SK-N-SH treated with all-trans-retinoic acid at 6 μM for 48 hours (cell line): ENCODE measurements at regions not wholly inside any gene's neighbourhood (a gene's known extent, or its start where the extent isn't known, plus 50 kb on each side); places are given as distances from the start of the nearest gene placed in this dataset.

Experiments
- ATAC-seq: fragments of 200-7000 bp; cut with Tn5 transposase; 3 replicates; pipeline ENCODE4 v1.9.1; 2020; ENCODE audit warnings: mild to moderate bottlenecking, moderate library complexity
- BACH2 ChIP-seq: fragments of 250-450 bp; sonication (Bioruptor Pico); IDR thresholded peaks from 2 replicates; pipeline ENCODE4 v1.9.0; 2021; ENCODE audit warnings: mild to moderate bottlenecking, borderline replicate concordance
- CSDC2 ChIP-seq: fragments of 250-450 bp; sonication (Bioruptor Pico); IDR thresholded peaks from 2 replicates; pipeline ENCODE4 v1.5.0; 2020; ENCODE audit warnings: mild to moderate bottlenecking, moderate library complexity
- ESRRG ChIP-seq: fragments of 250-450 bp; sonication (Bioruptor Pico); IDR thresholded peaks from 2 replicates; pipeline ENCODE4 v1.6.1; 2021; ENCODE audit warnings: mild to moderate bottlenecking
- GLIS3 ChIP-seq: fragments of 250-450 bp; sonication (Bioruptor Pico); IDR thresholded peaks from 2 replicates; pipeline ENCODE4 v1.5.0; 2020; ENCODE audit warnings: mild to moderate bottlenecking, moderate library complexity
- ISL1 ChIP-seq: fragments of 250-450 bp; sonication (Bioruptor Pico); IDR thresholded peaks from 2 replicates; pipeline ENCODE4 v2.1.2; 2022; ENCODE audit warnings: mild to moderate bottlenecking, moderate library complexity
- OSR1 ChIP-seq: fragments of 250-450 bp; sonication (Bioruptor Pico); IDR thresholded peaks from 2 replicates; pipeline ENCODE4 v1.8.0; 2022; ENCODE audit warnings: moderate library complexity, mild to moderate bottlenecking, inconsistent platforms
- PPARA ChIP-seq: fragments of 250-450 bp; sonication (Bioruptor Pico); IDR thresholded peaks from 2 replicates; pipeline ENCODE4 v1.5.0; 2020; ENCODE audit warnings: mild to moderate bottlenecking, borderline replicate concordance
- RARB ChIP-seq: fragments of 250-450 bp; sonication (Bioruptor Pico); IDR thresholded peaks from 2 replicates; pipeline ENCODE4 v1.8.0; 2021; ENCODE audit warnings: mild to moderate bottlenecking, moderate library complexity
- SNAI2 ChIP-seq: fragments of 250-450 bp; sonication (Bioruptor Pico); IDR thresholded peaks from 2 replicates; pipeline ENCODE4 v1.5.0; 2020; ENCODE audit warnings: mild to moderate bottlenecking, moderate library complexity
- TCF4 ChIP-seq: fragments of 250-450 bp; sonication (Bioruptor Pico); IDR thresholded peaks from 2 replicates; pipeline ENCODE4 v1.8.0; 2021; ENCODE audit warnings: mild to moderate bottlenecking, moderate library complexity, borderline replicate concordance
- TOX ChIP-seq: fragments of 250-450 bp; sonication (Bioruptor Pico); IDR thresholded peaks from 2 replicates; pipeline ENCODE4 v1.8.0; 2021; ENCODE audit warnings: mild to moderate bottlenecking, moderate library complexity, borderline replicate concordance
- ZC3H10 ChIP-seq: fragments of 250-450 bp; sonication (Bioruptor Pico); IDR thresholded peaks from 2 replicates; pipeline ENCODE4 v1.5.1; 2021; ENCODE audit warnings: mild to moderate bottlenecking, moderate library complexity
- ZFP3 ChIP-seq: fragments of 250-450 bp; sonication (Bioruptor Pico); IDR thresholded peaks from 2 replicates; pipeline ENCODE4 v1.5.0; 2020; ENCODE audit warnings: mild to moderate bottlenecking, moderate library complexity
- ZFP30 ChIP-seq: fragments of 450-650 bp; formaldehyde crosslinking; IDR thresholded peaks from 2 replicates; pipeline ENCODE4 v1.5.0; 2022; ENCODE audit warnings: mild to moderate bottlenecking, moderate library complexity
- ZNF565 ChIP-seq: fragments of 450-650 bp; formaldehyde crosslinking; conservative IDR thresholded peaks from 2 replicates; pipeline ENCODE4 v1.5.0; 2020; ENCODE audit warnings: low read depth, mild to moderate bottlenecking, moderate library complexity
- ZNF70 ChIP-seq: fragments of 450-650 bp; formaldehyde crosslinking; IDR thresholded peaks from 2 replicates; pipeline ENCODE4 v1.5.0; 2020; ENCODE audit warnings: mild to moderate bottlenecking, moderate library complexity
- ZNF8 ChIP-seq: fragments of 450-650 bp; formaldehyde crosslinking; IDR thresholded peaks from 2 replicates; pipeline ENCODE4 v1.5.0; 2020; ENCODE audit warnings: mild to moderate bottlenecking, moderate library complexity
- TF ChIP-seq, protein P1 (sequence below): fragments of 250-450 bp; sonication (Bioruptor Pico); IDR thresholded peaks from 2 replicates; pipeline ENCODE4 v1.8.0; 2021; ENCODE audit warnings: low read depth, mild to moderate bottlenecking, moderate library complexity, borderline replicate concordance
- TF ChIP-seq, protein P2 (sequence below): fragments of 250-450 bp; sonication (Bioruptor Pico); IDR thresholded peaks from 2 replicates; pipeline ENCODE4 v1.5.1; 2021; ENCODE audit warnings: mild to moderate bottlenecking, moderate library complexity
- TF ChIP-seq, protein P3 (sequence below): fragments of 250-450 bp; sonication (Bioruptor Pico); IDR thresholded peaks from 2 replicates; pipeline ENCODE4 v1.5.0; 2020; ENCODE audit warnings: mild to moderate bottlenecking, moderate library complexity
- TF ChIP-seq, protein P4 (sequence below): fragments of 250-450 bp; sonication (Bioruptor Pico); IDR thresholded peaks from 2 replicates; pipeline ENCODE4 v1.5.1; 2020; ENCODE audit warnings: low read depth, mild to moderate bottlenecking, moderate library complexity
- TF ChIP-seq, protein P5 (sequence below): fragments of 250-450 bp; sonication (Bioruptor Pico); IDR thresholded peaks from 2 replicates; pipeline ENCODE4 v1.8.0; 2020; ENCODE audit warnings: mild to moderate bottlenecking, moderate library complexity, borderline replicate concordance

DNA sequence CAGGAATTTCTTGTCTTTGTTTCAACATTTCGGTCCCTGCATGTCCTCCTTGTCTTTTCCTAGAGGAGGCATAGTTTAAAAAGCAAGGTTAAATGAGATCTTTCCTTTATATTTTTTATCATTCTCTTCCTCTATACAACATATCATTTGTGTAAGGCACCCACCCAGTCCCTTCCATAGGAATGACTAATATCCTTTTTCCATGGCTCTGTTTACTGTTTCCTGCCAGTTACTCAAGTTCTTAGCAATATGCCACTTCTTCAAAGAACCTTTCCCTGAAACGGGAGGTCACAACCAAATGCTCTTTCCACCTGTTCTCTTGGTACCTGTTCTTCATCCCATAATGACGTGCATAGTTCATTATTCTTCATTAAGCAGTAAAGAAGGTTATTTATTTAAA, 1237.1 kb upstream of the GOT2 start (continued):
- TF ChIP-seq, protein P1, sequence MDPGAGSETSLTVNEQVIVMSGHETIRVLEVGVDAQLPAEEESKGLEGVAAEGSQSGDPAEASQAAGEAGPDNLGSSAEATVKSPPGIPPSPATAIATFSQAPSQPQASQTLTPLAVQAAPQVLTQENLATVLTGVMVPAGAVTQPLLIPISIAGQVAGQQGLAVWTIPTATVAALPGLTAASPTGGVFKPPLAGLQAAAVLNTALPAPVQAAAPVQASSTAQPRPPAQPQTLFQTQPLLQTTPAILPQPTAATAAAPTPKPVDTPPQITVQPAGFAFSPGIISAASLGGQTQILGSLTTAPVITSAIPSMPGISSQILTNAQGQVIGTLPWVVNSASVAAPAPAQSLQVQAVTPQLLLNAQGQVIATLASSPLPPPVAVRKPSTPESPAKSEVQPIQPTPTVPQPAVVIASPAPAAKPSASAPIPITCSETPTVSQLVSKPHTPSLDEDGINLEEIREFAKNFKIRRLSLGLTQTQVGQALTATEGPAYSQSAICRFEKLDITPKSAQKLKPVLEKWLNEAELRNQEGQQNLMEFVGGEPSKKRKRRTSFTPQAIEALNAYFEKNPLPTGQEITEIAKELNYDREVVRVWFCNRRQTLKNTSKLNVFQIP (CRISPR knock-in tag): no peak
- TF ChIP-seq OSR1 (CRISPR knock-in tag): no peak
- no peak for TF ChIP-seq TCF4 (CRISPR knock-in tag)
- no peak for TF ChIP-seq ZNF70 (CRISPR knock-in tag)
- TF ChIP-seq ISL1 (CRISPR knock-in tag): no peak
- TF ChIP-seq SNAI2 (CRISPR knock-in tag): no peak
- TF ChIP-seq, protein P2, sequence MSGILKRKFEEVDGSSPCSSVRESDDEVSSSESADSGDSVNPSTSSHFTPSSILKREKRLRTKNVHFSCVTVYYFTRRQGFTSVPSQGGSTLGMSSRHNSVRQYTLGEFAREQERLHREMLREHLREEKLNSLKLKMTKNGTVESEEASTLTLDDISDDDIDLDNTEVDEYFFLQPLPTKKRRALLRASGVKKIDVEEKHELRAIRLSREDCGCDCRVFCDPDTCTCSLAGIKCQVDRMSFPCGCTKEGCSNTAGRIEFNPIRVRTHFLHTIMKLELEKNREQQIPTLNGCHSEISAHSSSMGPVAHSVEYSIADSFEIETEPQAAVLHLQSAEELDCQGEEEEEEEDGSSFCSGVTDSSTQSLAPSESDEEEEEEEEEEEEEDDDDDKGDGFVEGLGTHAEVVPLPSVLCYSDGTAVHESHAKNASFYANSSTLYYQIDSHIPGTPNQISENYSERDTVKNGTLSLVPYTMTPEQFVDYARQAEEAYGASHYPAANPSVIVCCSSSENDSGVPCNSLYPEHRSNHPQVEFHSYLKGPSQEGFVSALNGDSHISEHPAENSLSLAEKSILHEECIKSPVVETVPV (CRISPR knock-in tag): no peak
- TF ChIP-seq CSDC2 (CRISPR knock-in tag): no peak
- TF ChIP-seq, all 23 proteins: peak for 0

DNA sequence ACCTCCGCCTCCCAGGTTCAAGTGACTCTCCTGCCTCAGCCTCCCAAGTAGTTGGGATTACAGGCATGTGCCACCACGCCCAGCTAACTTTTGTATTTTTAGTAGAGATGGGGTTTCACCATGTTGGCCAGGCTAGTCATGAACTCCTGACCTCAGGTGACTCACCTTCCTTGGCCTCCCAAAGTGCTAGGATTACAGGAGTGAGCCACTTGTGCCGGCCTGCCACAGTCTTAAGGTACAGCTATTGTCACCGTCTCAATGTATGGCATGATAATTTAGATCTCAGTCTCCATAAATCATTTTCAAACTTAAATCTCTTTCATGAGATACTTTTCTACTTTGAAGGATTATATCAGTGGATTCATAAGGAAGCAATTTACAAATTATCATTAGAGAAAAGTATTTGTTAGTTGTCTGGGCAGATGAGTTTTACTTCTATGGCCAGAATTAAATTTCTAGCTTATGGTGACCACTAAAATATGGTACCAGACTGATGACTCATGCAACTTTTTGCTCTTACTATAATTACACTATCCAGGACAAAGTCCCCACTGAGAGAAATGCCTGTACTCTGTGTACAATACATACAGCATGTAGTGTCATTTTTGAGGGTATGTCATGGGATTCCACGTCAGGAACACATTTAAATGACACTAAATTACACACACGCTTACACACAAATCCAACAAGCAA, 1230.3 kb upstream of the GOT2 start:
- no peak for TF ChIP-seq TOX (CRISPR knock-in tag)
- no peak for TF ChIP-seq ZNF8 (CRISPR knock-in tag)
- TF ChIP-seq, protein P3, sequence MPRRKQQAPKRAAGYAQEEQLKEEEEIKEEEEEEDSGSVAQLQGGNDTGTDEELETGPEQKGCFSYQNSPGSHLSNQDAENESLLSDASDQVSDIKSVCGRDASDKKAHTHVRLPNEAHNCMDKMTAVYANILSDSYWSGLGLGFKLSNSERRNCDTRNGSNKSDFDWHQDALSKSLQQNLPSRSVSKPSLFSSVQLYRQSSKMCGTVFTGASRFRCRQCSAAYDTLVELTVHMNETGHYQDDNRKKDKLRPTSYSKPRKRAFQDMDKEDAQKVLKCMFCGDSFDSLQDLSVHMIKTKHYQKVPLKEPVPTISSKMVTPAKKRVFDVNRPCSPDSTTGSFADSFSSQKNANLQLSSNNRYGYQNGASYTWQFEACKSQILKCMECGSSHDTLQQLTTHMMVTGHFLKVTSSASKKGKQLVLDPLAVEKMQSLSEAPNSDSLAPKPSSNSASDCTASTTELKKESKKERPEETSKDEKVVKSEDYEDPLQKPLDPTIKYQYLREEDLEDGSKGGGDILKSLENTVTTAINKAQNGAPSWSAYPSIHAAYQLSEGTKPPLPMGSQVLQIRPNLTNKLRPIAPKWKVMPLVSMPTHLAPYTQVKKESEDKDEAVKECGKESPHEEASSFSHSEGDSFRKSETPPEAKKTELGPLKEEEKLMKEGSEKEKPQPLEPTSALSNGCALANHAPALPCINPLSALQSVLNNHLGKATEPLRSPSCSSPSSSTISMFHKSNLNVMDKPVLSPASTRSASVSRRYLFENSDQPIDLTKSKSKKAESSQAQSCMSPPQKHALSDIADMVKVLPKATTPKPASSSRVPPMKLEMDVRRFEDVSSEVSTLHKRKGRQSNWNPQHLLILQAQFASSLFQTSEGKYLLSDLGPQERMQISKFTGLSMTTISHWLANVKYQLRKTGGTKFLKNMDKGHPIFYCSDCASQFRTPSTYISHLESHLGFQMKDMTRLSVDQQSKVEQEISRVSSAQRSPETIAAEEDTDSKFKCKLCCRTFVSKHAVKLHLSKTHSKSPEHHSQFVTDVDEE (CRISPR knock-in tag): no peak
- TF ChIP-seq, all 23 proteins: peak for 0
- ATAC-seq: no peak

DNA sequence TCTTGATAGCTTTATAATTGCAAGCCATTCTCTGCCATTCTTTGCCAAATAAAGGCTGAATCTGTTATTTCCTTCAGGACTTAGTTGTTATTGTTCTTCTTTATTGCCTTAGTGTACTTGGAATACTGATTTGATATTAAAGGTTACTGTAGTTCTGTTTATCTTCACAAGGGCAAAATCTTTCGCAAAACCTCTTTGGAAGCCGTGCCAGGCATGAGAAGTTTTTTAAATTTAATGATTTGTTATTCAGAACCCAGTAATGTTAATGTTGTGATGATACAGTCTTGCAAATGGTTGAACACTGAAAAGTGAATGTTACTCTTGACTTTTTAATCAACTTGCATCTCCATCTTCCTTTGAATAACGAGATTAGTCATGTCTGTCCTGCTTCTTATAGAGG, 1225.2 kb upstream of the GOT2 start:
- TF ChIP-seq RARB (CRISPR knock-in tag) (no peak), SNAI2 (CRISPR knock-in tag) (no peak), ZC3H10 (no peak), ESRRG (no peak), CSDC2 (CRISPR knock-in tag) (no peak), PPARA (CRISPR knock-in tag) (no peak), ZNF70 (CRISPR knock-in tag) (no peak), BACH2 (no peak), ZNF565 (CRISPR knock-in tag) (no peak), ZFP30 (no peak), ZFP3 (no peak), GLIS3 (CRISPR knock-in tag) (no peak), ZNF8 (CRISPR knock-in tag) (no peak), OSR1 (CRISPR knock-in tag) (no peak)
- TF ChIP-seq, protein P4, sequence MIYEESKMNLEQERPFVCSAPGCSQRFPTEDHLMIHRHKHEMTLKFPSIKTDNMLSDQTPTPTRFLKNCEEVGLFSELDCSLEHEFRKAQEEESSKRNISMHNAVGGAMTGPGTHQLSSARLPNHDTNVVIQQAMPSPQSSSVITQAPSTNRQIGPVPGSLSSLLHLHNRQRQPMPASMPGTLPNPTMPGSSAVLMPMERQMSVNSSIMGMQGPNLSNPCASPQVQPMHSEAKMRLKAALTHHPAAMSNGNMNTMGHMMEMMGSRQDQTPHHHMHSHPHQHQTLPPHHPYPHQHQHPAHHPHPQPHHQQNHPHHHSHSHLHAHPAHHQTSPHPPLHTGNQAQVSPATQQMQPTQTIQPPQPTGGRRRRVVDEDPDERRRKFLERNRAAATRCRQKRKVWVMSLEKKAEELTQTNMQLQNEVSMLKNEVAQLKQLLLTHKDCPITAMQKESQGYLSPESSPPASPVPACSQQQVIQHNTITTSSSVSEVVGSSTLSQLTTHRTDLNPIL (CRISPR knock-in tag): no peak
- TF ChIP-seq, protein P2 (CRISPR knock-in tag): no peak
- TF ChIP-seq, protein P1 (CRISPR knock-in tag): no peak
- TF ChIP-seq, protein P5, sequence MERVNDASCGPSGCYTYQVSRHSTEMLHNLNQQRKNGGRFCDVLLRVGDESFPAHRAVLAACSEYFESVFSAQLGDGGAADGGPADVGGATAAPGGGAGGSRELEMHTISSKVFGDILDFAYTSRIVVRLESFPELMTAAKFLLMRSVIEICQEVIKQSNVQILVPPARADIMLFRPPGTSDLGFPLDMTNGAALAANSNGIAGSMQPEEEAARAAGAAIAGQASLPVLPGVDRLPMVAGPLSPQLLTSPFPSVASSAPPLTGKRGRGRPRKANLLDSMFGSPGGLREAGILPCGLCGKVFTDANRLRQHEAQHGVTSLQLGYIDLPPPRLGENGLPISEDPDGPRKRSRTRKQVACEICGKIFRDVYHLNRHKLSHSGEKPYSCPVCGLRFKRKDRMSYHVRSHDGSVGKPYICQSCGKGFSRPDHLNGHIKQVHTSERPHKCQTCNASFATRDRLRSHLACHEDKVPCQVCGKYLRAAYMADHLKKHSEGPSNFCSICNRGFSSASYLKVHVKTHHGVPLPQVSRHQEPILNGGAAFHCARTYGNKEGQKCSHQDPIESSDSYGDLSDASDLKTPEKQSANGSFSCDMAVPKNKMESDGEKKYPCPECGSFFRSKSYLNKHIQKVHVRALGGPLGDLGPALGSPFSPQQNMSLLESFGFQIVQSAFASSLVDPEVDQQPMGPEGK: no peak
- ATAC-seq: no peak
